WTC11 (cell line): ENCODE measurements at regions not wholly inside any gene's neighbourhood (a gene's known extent, or its start where the extent isn't known, plus 50 kb on each side); places are given as distances from the start of the nearest gene placed in this dataset.

Experiments used
- CTCF ChIP-seq: fragments of 200-600 bp; IDR thresholded peaks from 2 replicates; pipeline ENCODE4 v1.8.0; 2022; ENCODE audit warnings: antibody characterized with exemption
- E2F5 ChIP-seq: sonication (generic); formaldehyde crosslinking; IDR thresholded peaks from 2 replicates; pipeline ENCODE4 v1.8.1; 2022; ENCODE audit warnings: mild to moderate bottlenecking, moderate library complexity, missing genetic modification reagents
- FOXP1 ChIP-seq: sonication (generic); formaldehyde crosslinking; IDR thresholded peaks from 2 replicates; pipeline ENCODE4 v1.8.0; 2022; ENCODE audit warnings: missing genetic modification reagents, mild to moderate bottlenecking, moderate library complexity, borderline replicate concordance
- TEAD4 ChIP-seq: sonication (generic); formaldehyde crosslinking; IDR thresholded peaks from 2 replicates; pipeline ENCODE4 v1.8.0; 2022; ENCODE audit warnings: mild to moderate bottlenecking, missing genetic modification reagents

GRCh38 chr2:17035010-17035409 lies 369.4 kb upstream of the CYRIA start:
- TF ChIP-seq CTCF (no peak), E2F5 (CRISPR knock-in tag) (no peak), TEAD4 (CRISPR knock-in tag) (no peak), FOXP1 (no peak)
